Smooth muscle cell (in vitro differentiated cells): ENCODE measurements at regions not wholly inside any gene's neighbourhood (a gene's known extent, or its start where the extent isn't known, plus 50 kb on each side); places are given as distances from the start of the nearest gene placed in this dataset.

Source experiments
- DNase-seq: peaks from one replicate; lab custom pipeline; 2025; ENCODE audit not compliant: unreplicated experiment; lab: John Stamatoyannopoulos, UW
- H2AFZ ChIP-seq: fragments of 200-600 bp; sonication (generic); 2 replicates; pipeline ENCODE4 v1.6.0; 2016; ENCODE audit warnings: antibody characterized with exemption, low read depth, mild to moderate bottlenecking
- H3F3A ChIP-seq: fragments of 200-600 bp; sonication (generic); 2 replicates; pipeline ENCODE4 v1.6.0; 2017; ENCODE audit warnings: antibody characterized with exemption, low read depth
- H3K27ac ChIP-seq: fragments of 200-600 bp; sonication (generic); 2 replicates; pipeline ENCODE4 v1.5.1; 2016; ENCODE audit warnings: low read depth, mild to moderate bottlenecking
- H3K27me3 ChIP-seq: fragments of 200-600 bp; sonication (generic); 2 replicates; pipeline ENCODE4 v1.6.1; 2016; ENCODE audit warnings: low read depth, mild to moderate bottlenecking
- H3K36me3 ChIP-seq: fragments of 200-600 bp; sonication (generic); 2 replicates; pipeline ENCODE4 v1.5.1; 2016; ENCODE audit warnings: low read depth
- H3K4me1 ChIP-seq: fragments of 200-600 bp; sonication (generic); 2 replicates; pipeline ENCODE4 v1.5.1; 2016; ENCODE audit warnings: low read depth
- H3K4me2 ChIP-seq: fragments of 200-600 bp; sonication (generic); 2 replicates; pipeline ENCODE4 v1.6.0; 2016; ENCODE audit warnings: mild to moderate bottlenecking
- H3K4me3 ChIP-seq: fragments of 200-600 bp; sonication (generic); 2 replicates; pipeline ENCODE4 v1.5.1; 2016; ENCODE audit warnings: mild to moderate bottlenecking
- H3K79me2 ChIP-seq: fragments of 200-600 bp; sonication (generic); 2 replicates; pipeline ENCODE4 v1.6.0; 2016; ENCODE audit warnings: low read depth, mild to moderate bottlenecking
- H3K9ac ChIP-seq: fragments of 200-600 bp; sonication (generic); 2 replicates; pipeline ENCODE4 v1.6.0; 2016; ENCODE audit warnings: low read depth
- H3K9me3 ChIP-seq: fragments of 200-600 bp; sonication (generic); replicated peaks from 2 replicates; pipeline ENCODE4 v1.5.1; 2016; ENCODE audit warnings: low read depth
- H4K20me1 ChIP-seq: fragments of 200-600 bp; sonication (generic); 2 replicates; pipeline ENCODE4 v1.6.0; 2016; ENCODE audit warnings: low read depth
- WGBS: methylation state at CpG from one replicate; pipeline ENCODE4 v1.1.7; 2016; ENCODE audit warnings: low lambda C conversion rate; 5-methylcytosine and 5-hydroxymethylcytosine counted together
- TF ChIP-seq, protein P1 (sequence below): fragments of 200-600 bp; sonication (generic); IDR thresholded peaks from 2 replicates; pipeline ENCODE4 v1.5.1; 2017; ENCODE audit warnings: borderline replicate concordance, mild to moderate bottlenecking, antibody characterized with exemption; ENCODE audit not compliant: insufficient read depth, poor library complexity, severe bottlenecking

DNA sequence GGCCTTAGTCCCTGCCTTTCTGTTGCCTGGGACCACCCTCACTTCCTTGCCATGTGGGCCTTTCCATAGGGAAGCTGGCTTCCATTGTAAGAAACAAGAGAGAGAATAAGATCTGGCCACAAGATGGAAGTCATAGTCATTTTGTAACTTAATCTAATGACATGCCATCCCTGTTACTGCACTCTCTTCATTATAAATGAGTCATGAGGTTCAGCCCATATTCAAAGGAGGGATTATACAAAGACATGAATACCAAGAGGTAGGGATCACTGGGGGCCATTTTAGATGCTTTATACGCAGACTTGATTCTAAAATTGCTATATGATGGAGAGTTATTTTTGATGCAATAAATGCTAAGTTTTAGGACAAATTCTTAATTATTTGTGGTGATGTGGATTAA, 75.2 kb upstream of the CELF2 start:
- Histone ChIP-seq H3K27me3 (peaks cover 5% of the 10 kb centered on the region), H3F3A (no peaks in the 10 kb centered on the region), H3K4me2 (no peak overlapping the region), H3K27ac (no peak overlapping the region), H3K4me1 (no peaks in the 10 kb centered on the region), H3K4me3 (no peak overlapping the region), H3K79me2 (no peaks in the 10 kb centered on the region), H2AFZ (no peak overlapping the region), H4K20me1 (no peaks in the 10 kb centered on the region), H3K9ac (no peak overlapping the region), H3K9me3 (no peaks in the 10 kb centered on the region), H3K36me3 (no peaks in the 10 kb centered on the region)
- 97% methylated on average over 1 of the region's 1 CpG for WGBS
- TF ChIP-seq, protein P1, sequence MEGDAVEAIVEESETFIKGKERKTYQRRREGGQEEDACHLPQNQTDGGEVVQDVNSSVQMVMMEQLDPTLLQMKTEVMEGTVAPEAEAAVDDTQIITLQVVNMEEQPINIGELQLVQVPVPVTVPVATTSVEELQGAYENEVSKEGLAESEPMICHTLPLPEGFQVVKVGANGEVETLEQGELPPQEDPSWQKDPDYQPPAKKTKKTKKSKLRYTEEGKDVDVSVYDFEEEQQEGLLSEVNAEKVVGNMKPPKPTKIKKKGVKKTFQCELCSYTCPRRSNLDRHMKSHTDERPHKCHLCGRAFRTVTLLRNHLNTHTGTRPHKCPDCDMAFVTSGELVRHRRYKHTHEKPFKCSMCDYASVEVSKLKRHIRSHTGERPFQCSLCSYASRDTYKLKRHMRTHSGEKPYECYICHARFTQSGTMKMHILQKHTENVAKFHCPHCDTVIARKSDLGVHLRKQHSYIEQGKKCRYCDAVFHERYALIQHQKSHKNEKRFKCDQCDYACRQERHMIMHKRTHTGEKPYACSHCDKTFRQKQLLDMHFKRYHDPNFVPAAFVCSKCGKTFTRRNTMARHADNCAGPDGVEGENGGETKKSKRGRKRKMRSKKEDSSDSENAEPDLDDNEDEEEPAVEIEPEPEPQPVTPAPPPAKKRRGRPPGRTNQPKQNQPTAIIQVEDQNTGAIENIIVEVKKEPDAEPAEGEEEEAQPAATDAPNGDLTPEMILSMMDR: no peak
- DNase-seq: no peak

DNA sequence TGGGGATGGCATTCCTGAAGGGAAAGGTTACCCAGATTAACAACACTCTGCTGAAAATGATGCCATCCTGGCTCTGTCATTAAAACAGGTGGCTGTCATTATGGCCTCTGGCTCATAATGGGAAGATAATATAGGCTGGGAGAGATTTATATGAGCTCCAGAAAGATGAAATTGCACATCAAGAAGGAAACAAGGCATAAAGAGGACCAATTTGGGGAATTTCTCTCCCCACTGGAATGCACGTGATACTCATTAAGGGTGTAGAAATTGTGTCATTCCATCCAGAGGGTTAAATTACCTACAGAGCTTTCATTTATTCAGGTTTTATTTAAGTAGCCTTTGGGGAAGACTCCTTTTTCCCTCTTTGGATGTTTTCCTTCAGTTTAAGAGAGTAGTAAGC, 71.6 kb upstream of the CELF2 start:
- Histone ChIP-seq H3K4me2 (no peak overlapping the region), H3K36me3 (no peaks in the 10 kb centered on the region), H3K9ac (no peak overlapping the region), H3F3A (no peaks in the 10 kb centered on the region), H3K4me1 (no peaks in the 10 kb centered on the region), H3K79me2 (no peaks in the 10 kb centered on the region), H3K9me3 (no peaks in the 10 kb centered on the region), H3K4me3 (no peak overlapping the region), H3K27me3 (no peaks in the 10 kb centered on the region), H2AFZ (no peak overlapping the region), H4K20me1 (no peaks in the 10 kb centered on the region), H3K27ac (no peak overlapping the region)
- no peak for DNase-seq
- 97% methylated on average over 1 of the region's 1 CpG for WGBS
- TF ChIP-seq, protein P1: no peak

DNA sequence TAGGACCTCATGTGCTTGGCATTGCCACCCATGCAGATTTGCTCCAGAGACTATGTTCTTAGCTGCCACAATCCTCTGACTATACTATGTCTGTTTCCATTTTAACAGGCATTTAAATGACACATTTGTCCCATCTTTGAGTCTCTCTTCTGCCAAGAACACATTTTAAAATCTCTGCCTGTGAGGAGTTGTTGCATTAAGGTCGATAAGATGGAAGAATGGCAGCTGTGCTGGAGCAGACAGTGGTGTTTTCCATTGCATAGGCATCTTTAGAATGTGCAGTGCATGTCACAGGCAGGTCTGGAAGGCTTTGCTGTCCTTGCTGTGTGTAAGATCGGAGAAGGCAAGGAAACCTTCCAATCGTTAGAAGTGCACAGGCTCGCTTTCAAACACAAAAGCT, 70.9 kb upstream of the CELF2 start:
- no peaks in the 10 kb centered on the region for H3K9me3 ChIP-seq
- H3F3A ChIP-seq: no peaks in the 10 kb centered on the region
- no peak overlapping the region for H3K27ac ChIP-seq
- 79% methylated on average over 4 of the region's 4 CpGs for WGBS
- no peak overlapping the region for H3K4me2 ChIP-seq
- H3K27me3 ChIP-seq: no peaks in the 10 kb centered on the region
- H3K4me1 ChIP-seq: no peaks in the 10 kb centered on the region
- H2AFZ ChIP-seq: no peak overlapping the region
- H3K4me3 ChIP-seq: no peak overlapping the region
- TF ChIP-seq, protein P1: no peak
- no peak for DNase-seq
- no peaks in the 10 kb centered on the region for H3K79me2 ChIP-seq
- no peaks in the 10 kb centered on the region for H3K36me3 ChIP-seq
- no peaks in the 10 kb centered on the region for H4K20me1 ChIP-seq
- H3K9ac ChIP-seq: no peak overlapping the region

DNA sequence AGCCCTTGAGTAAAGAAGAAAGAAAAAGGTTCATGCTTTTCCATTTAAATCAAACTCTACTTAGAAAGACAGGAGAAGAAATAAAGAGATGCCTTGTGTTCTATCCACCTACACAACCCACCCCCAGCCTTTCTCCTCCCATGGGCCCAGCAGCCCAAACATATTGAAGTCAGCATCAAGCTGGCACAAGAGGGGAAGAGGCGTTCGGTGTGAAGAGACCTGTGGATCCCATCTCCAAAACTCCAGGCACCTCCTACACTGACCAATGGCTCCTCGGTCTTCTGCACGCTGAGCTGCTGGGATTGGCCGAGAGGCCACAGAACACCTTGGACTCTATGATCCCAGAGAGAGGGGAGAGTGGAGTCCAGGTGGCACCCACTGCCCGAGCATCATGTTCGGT, 66.0 kb upstream of the CELF2 start:
- Histone ChIP-seq H3K9ac (no peak overlapping the region), H4K20me1 (no peaks in the 10 kb centered on the region), H3K36me3 (no peaks in the 10 kb centered on the region), H3K27me3 (peaks cover 21% of the 10 kb centered on the region), H3F3A (no peaks in the 10 kb centered on the region), H3K9me3 (no peaks in the 10 kb centered on the region), H2AFZ (no peak overlapping the region), H3K4me2 (no peak overlapping the region), H3K4me3 (no peak overlapping the region), H3K4me1 (no peaks in the 10 kb centered on the region), H3K79me2 (no peaks in the 10 kb centered on the region), H3K27ac (no peak overlapping the region)
- no peak for DNase-seq
- TF ChIP-seq, protein P1: no peak
- 96% methylated on average over 7 of the region's 7 CpGs for WGBS
